DOHH2 (cell line): ENCODE measurements at regions not wholly inside any gene's neighbourhood (a gene's known extent, or its start where the extent isn't known, plus 50 kb on each side); places are given as distances from the start of the nearest gene placed in this dataset.

ENCODE experiments used
- H3F3A ChIP-seq: fragments of 200-600 bp; sonication (generic), shearing (Covaris generic); 2 replicates; pipeline ENCODE4 v1.6.0; 2016; ENCODE audit warnings: antibody characterized with exemption, mild to moderate bottlenecking; ENCODE audit not compliant: control insufficient read depth, insufficient read depth
- H3K27ac ChIP-seq: fragments of 200-600 bp; sonication (generic); 2 replicates; pipeline ENCODE4 v1.5.1; 2014; ENCODE audit warnings: low read depth, mild to moderate bottlenecking, low read length, moderate library complexity
- H3K27me3 ChIP-seq: fragments of 200-600 bp; sonication (generic); 2 replicates; pipeline ENCODE4 v1.6.1; 2014; ENCODE audit warnings: mild to moderate bottlenecking, low read length, mixed read lengths; ENCODE audit not compliant: control insufficient read depth
- H3K36me3 ChIP-seq: fragments of 200-600 bp; sonication (generic); 2 replicates; pipeline ENCODE4 v1.6.1; 2014; ENCODE audit warnings: mild to moderate bottlenecking, low read length, moderate library complexity, mixed read lengths; ENCODE audit not compliant: control insufficient read depth
- H3K4me1 ChIP-seq: fragments of 200-600 bp; sonication (generic); 2 replicates; pipeline ENCODE4 v1.6.1; 2014; ENCODE audit warnings: mild to moderate bottlenecking, low read length, mixed read lengths; ENCODE audit not compliant: control insufficient read depth
- H3K4me2 ChIP-seq: fragments of 200-600 bp; sonication (generic); 2 replicates; pipeline ENCODE4 v1.6.0; 2014; ENCODE audit warnings: mild to moderate bottlenecking, low read length, moderate library complexity
- H3K4me3 ChIP-seq: fragments of 200-600 bp; sonication (generic); 2 replicates; pipeline ENCODE4 v1.5.1; 2014; ENCODE audit warnings: mild to moderate bottlenecking, low read length, mixed read lengths
- H3K79me2 ChIP-seq: fragments of 200-600 bp; sonication (generic); 2 replicates; pipeline ENCODE4 v1.6.1; 2014; ENCODE audit warnings: mild to moderate bottlenecking, low read length, mixed read lengths; ENCODE audit not compliant: control insufficient read depth
- H3K9me2 ChIP-seq: fragments of 200-600 bp; sonication (generic); replicated peaks from 2 replicates; pipeline ENCODE4 v1.6.1; 2014; ENCODE audit warnings: mild to moderate bottlenecking, low read length, mixed read lengths; ENCODE audit not compliant: control insufficient read depth
- H3K9me3 ChIP-seq: fragments of 200-600 bp; sonication (generic); 2 replicates; pipeline ENCODE4 v1.6.1; 2014; ENCODE audit warnings: antibody characterized with exemption, low read length, mixed read lengths; ENCODE audit not compliant: control insufficient read depth, insufficient read depth
- H4K20me1 ChIP-seq: fragments of 200-600 bp; sonication (generic); 2 replicates; pipeline ENCODE4 v1.6.0; 2014; ENCODE audit warnings: low read depth, mild to moderate bottlenecking, antibody characterized with exemption, low read length, moderate library complexity; ENCODE audit not compliant: control insufficient read depth, insufficient read depth
- EZH2phosphoT487 ChIP-seq: fragments of 200-600 bp; sonication (generic); IDR thresholded peaks from 2 replicates; pipeline ENCODE4 v1.6.1; 2017; ENCODE audit warnings: borderline replicate concordance, mild to moderate bottlenecking, antibody characterized with exemption, low read length, moderate library complexity, mixed read lengths
- TF ChIP-seq, protein P1 (sequence below): fragments of 200-600 bp; sonication (generic); IDR thresholded peaks from one replicate; pipeline ENCODE4 v1.5.1; 2014; ENCODE audit warnings: antibody characterized with exemption, mild to moderate bottlenecking, low read depth, low read length; ENCODE audit not compliant: poor library complexity, severe bottlenecking

DNA sequence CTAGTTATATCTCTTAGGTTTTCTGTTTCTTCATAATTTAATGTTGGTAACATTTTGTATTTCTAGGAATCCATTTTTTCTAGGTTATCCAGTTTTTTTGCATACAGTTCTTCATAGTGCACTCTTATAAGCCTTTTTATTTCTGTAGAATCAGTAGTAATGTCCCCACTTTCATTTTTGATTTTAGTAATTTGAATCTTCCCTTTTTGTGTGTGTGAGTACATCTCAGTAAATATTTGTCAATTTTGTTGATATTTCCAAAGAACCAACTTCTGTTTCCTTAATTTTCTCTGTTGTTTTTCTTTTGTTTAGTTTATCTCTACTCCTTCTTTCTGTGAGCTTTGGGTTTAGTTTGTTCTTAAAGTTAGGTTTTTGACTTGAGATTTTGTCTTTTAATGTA, 507.3 kb upstream of the RGS6 start:
- Histone ChIP-seq H3K9me3 (peaks cover 8% of the 10 kb centered on the region; the same call in 1 of the 2 replicates), H3K36me3 (no peaks in the 10 kb centered on the region), H3K4me3 (no peak overlapping the region), H3K79me2 (peaks cover 2% of the 10 kb centered on the region), H3F3A (no peaks in the 10 kb centered on the region), H4K20me1 (no peaks in the 10 kb centered on the region), H3K27ac (no peak overlapping the region), H3K4me2 (no peak overlapping the region), H3K27me3 (no peaks in the 10 kb centered on the region), H3K9me2 (no peaks in the 10 kb centered on the region), H3K4me1 (no peaks in the 10 kb centered on the region)
- TF ChIP-seq, protein P1, sequence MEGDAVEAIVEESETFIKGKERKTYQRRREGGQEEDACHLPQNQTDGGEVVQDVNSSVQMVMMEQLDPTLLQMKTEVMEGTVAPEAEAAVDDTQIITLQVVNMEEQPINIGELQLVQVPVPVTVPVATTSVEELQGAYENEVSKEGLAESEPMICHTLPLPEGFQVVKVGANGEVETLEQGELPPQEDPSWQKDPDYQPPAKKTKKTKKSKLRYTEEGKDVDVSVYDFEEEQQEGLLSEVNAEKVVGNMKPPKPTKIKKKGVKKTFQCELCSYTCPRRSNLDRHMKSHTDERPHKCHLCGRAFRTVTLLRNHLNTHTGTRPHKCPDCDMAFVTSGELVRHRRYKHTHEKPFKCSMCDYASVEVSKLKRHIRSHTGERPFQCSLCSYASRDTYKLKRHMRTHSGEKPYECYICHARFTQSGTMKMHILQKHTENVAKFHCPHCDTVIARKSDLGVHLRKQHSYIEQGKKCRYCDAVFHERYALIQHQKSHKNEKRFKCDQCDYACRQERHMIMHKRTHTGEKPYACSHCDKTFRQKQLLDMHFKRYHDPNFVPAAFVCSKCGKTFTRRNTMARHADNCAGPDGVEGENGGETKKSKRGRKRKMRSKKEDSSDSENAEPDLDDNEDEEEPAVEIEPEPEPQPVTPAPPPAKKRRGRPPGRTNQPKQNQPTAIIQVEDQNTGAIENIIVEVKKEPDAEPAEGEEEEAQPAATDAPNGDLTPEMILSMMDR, result no peak
- TF ChIP-seq EZH2phosphoT487, result no peak

DNA sequence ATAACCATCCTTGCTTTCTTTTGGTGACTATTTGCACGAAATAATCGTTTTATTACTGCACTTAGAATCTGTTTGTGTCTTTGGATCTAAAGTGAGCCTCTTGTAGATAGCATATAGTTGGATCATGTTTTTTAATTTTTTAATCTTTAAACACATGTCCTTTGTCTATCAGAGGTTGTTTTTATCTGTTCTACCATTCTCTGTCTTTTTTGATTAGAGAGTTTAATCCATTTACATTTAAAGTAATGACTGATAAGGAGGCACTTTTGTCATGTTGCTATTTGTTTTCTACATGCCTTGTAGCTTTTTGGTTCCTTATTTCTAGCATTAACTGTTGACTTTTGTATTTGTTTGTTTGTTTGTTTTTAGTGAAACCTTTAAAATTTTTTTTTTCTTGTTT, 506.2 kb upstream of the RGS6 start:
- Histone ChIP-seq H3K4me1 (peaks cover 4% of the 10 kb centered on the region), H3K27me3 (no peaks in the 10 kb centered on the region), H3K79me2 (peaks cover 2% of the 10 kb centered on the region), H3K36me3 (no peaks in the 10 kb centered on the region), H3F3A (no peaks in the 10 kb centered on the region), H3K27ac (no peak overlapping the region), H3K9me2 (no peaks in the 10 kb centered on the region), H4K20me1 (no peaks in the 10 kb centered on the region), H3K4me3 (no peak overlapping the region), H3K9me3 (peaks cover 8% of the 10 kb centered on the region; the same call in 1 of the 2 replicates), H3K4me2 (no peak overlapping the region)
- TF ChIP-seq, protein P1, result no peak
- TF ChIP-seq EZH2phosphoT487, result no peak

DNA sequence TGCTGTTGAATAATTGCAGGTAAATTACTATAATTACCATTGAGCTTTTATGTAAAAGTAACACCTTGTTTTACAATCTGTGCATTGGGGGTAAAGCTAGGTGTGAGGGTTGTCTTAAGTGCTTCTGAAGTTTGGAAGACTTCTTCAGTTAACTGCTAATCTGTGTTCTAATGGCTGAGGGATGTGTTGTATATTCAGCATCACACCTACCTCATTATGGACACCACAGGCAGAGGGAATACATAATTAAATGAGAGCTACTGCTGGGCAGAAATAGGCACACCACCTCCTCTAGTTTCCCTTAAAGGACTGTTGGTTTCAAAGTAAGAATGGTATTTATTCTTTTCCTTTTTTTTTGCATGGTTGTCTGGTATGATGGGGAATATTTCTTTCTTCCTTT, 502.3 kb upstream of the RGS6 start:
- Histone ChIP-seq H3K4me3 (no peak overlapping the region), H3K27me3 (no peaks in the 10 kb centered on the region), H3F3A (no peaks in the 10 kb centered on the region), H4K20me1 (no peaks in the 10 kb centered on the region), H3K9me2 (no peaks in the 10 kb centered on the region), H3K4me1 (peaks cover 4% of the 10 kb centered on the region), H3K27ac (no peak overlapping the region), H3K36me3 (peaks cover 2% of the 10 kb centered on the region; the same call in 1 of the 2 replicates), H3K4me2 (no peak overlapping the region), H3K79me2 (peaks cover 5% of the 10 kb centered on the region), H3K9me3 (peaks cover 8% of the 10 kb centered on the region; the same call in 1 of the 2 replicates)
- TF ChIP-seq, protein P1, result no peak
- no peak for TF ChIP-seq EZH2phosphoT487
